Common myeloid progenitor, CD34-positive (primary cell): ENCODE measurements at regions not wholly inside any gene's neighbourhood (a gene's known extent, or its start where the extent isn't known, plus 50 kb on each side); places are given as distances from the start of the nearest gene placed in this dataset.
A peak's percentile ranks its signal among the peaks of the same experiment; 100 is the strongest.

ENCODE experiments used
- CTCF ChIA-PET: fragments of 350-600 bp; sonication (Branson Sonifier 250); formaldehyde crosslinking; loops from one replicate; lab custom pipeline; 2021; ENCODE audit warnings: antibody characterized with exemption; lab: Charles Lee
- POLR2A ChIA-PET: fragments of 350-600 bp; sonication (Branson Sonifier 250); formaldehyde crosslinking; loops from one replicate; lab custom pipeline; 2021; ENCODE audit warnings: antibody characterized with exemption; lab: Charles Lee
- DNase-seq, 3 donors: peaks; one replicate each; pipeline versions ENCODE4 v3.0.0 to v3.0.0-alpha.2; 2013
- H3K27ac ChIP-seq, 2 experiments: 1 replicate in 1 of 2; 2 replicates in 1 of 2; pipeline ENCODE4 v1.7.0; 2013; ENCODE audit warnings: inconsistent platforms in 2 of 2, low read length in 2 of 2, mild to moderate bottlenecking in 2 of 2, low read depth in 1 of 2, moderate library complexity in 1 of 2; ENCODE audit not compliant: severe bottlenecking in 2 of 2, insufficient read depth in 1 of 2, poor library complexity in 1 of 2
- H3K27me3 ChIP-seq, 5 experiments: replicated peaks in 2 of 5; 1 replicate in 3 of 5; 2 replicates in 2 of 5; pipeline versions ENCODE4 v1.6.1 to v1.7.0; 2013; ENCODE audit warnings: low read length in 4 of 5, mild to moderate bottlenecking in 2 of 5, moderate library complexity in 2 of 5, inconsistent platforms in 1 of 5; ENCODE audit not compliant: insufficient read depth in 5 of 5, control insufficient read depth in 4 of 5
- H3K36me3 ChIP-seq, 4 experiments: 1 replicate in 2 of 4; 2 replicates in 2 of 4; pipeline versions ENCODE4 v1.6.1 to v1.7.0; 2013; ENCODE audit warnings: low read length in 3 of 4, control low read depth in 1 of 4, mild to moderate bottlenecking in 1 of 4; ENCODE audit not compliant: control insufficient read depth in 4 of 4, insufficient read depth in 4 of 4
- H3K4me1 ChIP-seq, 4 experiments: 1 replicate in 3 of 4; 2 replicates in 1 of 4; pipeline versions ENCODE4 v1.6.1 to v1.7.1; 2013; ENCODE audit warnings: low read length in 3 of 4, mild to moderate bottlenecking in 3 of 4, control low read depth in 1 of 4, inconsistent platforms in 1 of 4, moderate library complexity in 1 of 4; ENCODE audit not compliant: control insufficient read depth in 4 of 4, insufficient read depth in 4 of 4; ENCODE audit errors: control extremely low read depth in 1 of 4
- H3K4me3 ChIP-seq, 7 experiments: 1 replicate in 4 of 7; 2 replicates in 3 of 7; pipeline versions ENCODE4 v1.5.1 to v1.7.0; 2013; ENCODE audit warnings: mild to moderate bottlenecking in 7 of 7, low read length in 6 of 7, moderate library complexity in 6 of 7, inconsistent platforms in 2 of 7, low read depth in 2 of 7, control low read depth in 1 of 7; ENCODE audit not compliant: insufficient read depth in 4 of 7, control insufficient read depth in 1 of 7; ENCODE audit errors: extremely low read depth in 1 of 7
- H3K9me3 ChIP-seq, 5 experiments: 1 replicate in 4 of 5; 2 replicates in 1 of 5; pipeline versions ENCODE4 v1.6.1 to v1.7.1; 2013; ENCODE audit warnings: low read length in 4 of 5, mild to moderate bottlenecking in 2 of 5, inconsistent platforms in 1 of 5, low read depth in 1 of 5, moderate library complexity in 1 of 5; ENCODE audit not compliant: control insufficient read depth in 4 of 5, insufficient read depth in 2 of 5; ENCODE audit errors: control extremely low read depth in 1 of 5
- WGBS: methylation state at CpG from one replicate; pipeline ENCODE4 v1.1.5; 2013; ENCODE audit not compliant: insufficient coverage; 5-methylcytosine and 5-hydroxymethylcytosine counted together

- Histone ChIP-seq H3K27me3 (peaks cover 0 to 2% (median 0%) of the 10 kb centered on the region in 5 experiments), H3K4me3 (no peak overlapping the region), H3K4me1 (no peaks in the 10 kb centered on the region), H3K36me3 (no peaks in the 10 kb centered on the region), H3K9me3 (peaks cover 0 to 10% (median 3%) of the 10 kb centered on the region in 5 experiments), H3K27ac (no peak overlapping the region)
- ChIA-PET CTCF (no interaction called here), POLR2A (no interaction called here)
- no peak for DNase-seq
- 100% methylated on average over 1 of the region's 3 CpGs for WGBS
These were observed 91.2 kb downstream of the ARRDC4 start for GRCh38 chr15:98051734-98052133.

- no peak for DNase-seq
- Histone ChIP-seq H3K4me1 (no peaks in the 10 kb centered on the region), H3K36me3 (no peaks in the 10 kb centered on the region), H3K27ac (no peak overlapping the region), H3K9me3 (peaks cover 3 to 28% (median 3%) of the 10 kb centered on the region in 5 experiments), H3K27me3 (peaks cover 0 to 2% (median 0%) of the 10 kb centered on the region in 5 experiments), H3K4me3 (no peak overlapping the region)
- CTCF ChIA-PET = interaction anchor here (0.6 kb wide), 1 partner anchor 128 kb away, joined by 3 read pairs; no protein-coding TSS in a partner anchor
- no CpG with 5 or more reads among the region's 1 CpG for WGBS
- POLR2A ChIA-PET = interaction anchor here (0.7 kb wide), 1 partner anchor 10 kb away, joined by 3 read pairs; no protein-coding TSS in a partner anchor
These were observed 97.0 kb downstream of the ARRDC4 start for GRCh38 chr15:98057453-98057852.

- WGBS = 84% methylated on average over 3 of the region's 3 CpGs
- CTCF ChIA-PET = no interaction called here
- no peak overlapping the region for H3K27ac ChIP-seq
- H3K27me3 ChIP-seq = peaks cover 0 to 2% (median 0%) of the 10 kb centered on the region in 5 experiments
- POLR2A ChIA-PET = no interaction called here
- peak overlapping the region in 1 of 7 experiments; percentile 15 for H3K4me3 ChIP-seq
- DNase-seq = peak in 2 of 3 donors; percentile 5 to 30
- H3K9me3 ChIP-seq = peaks cover 0 to 14% (median 0%) of the 10 kb centered on the region in 5 experiments
- peaks cover 0 to 28% (median 15%) of the 10 kb centered on the region in 4 experiments for H3K4me1 ChIP-seq
- H3K36me3 ChIP-seq = no peaks in the 10 kb centered on the region
These were observed 102.4 kb downstream of the ARRDC4 start for GRCh38 chr15:98062869-98063268.

GRCh38 chr15:98063315-98063714 lies 102.8 kb downstream of the ARRDC4 start:
- Histone ChIP-seq H3K4me1 (peaks cover 0 to 30% (median 16%) of the 10 kb centered on the region in 4 experiments), H3K27ac (no peak overlapping the region), H3K4me3 (peak overlapping the region in 1 of 7 experiments; percentile 15), H3K9me3 (peaks cover 0 to 10% (median 0%) of the 10 kb centered on the region in 5 experiments), H3K36me3 (no peaks in the 10 kb centered on the region), H3K27me3 (peaks cover 0 to 2% (median 0%) of the 10 kb centered on the region in 5 experiments)
- ChIA-PET POLR2A (no interaction called here), CTCF (no interaction called here)
- no CpG with 5 or more reads among the region's 2 CpGs for WGBS
- no peak for DNase-seq

- CTCF ChIA-PET = no interaction called here
- DNase-seq = no peak
- H3K9me3 ChIP-seq = peaks cover 0 to 10% (median 0%) of the 10 kb centered on the region in 5 experiments
- peaks cover 0 to 2% (median 0%) of the 10 kb centered on the region in 5 experiments for H3K27me3 ChIP-seq
- H3K4me1 ChIP-seq = peaks cover 0 to 34% (median 16%) of the 10 kb centered on the region in 4 experiments
- H3K4me3 ChIP-seq = no peak overlapping the region
- H3K36me3 ChIP-seq = no peaks in the 10 kb centered on the region
- H3K27ac ChIP-seq = no peak overlapping the region
- POLR2A ChIA-PET = no interaction called here
These were observed 103.4 kb downstream of the ARRDC4 start for GRCh38 chr15:98063871-98064270.

GRCh38 chr15:98067339-98067738 lies 106.8 kb downstream of the ARRDC4 start:
- H3K9me3 ChIP-seq = peaks cover 0 to 5% (median 2%) of the 10 kb centered on the region in 5 experiments
- no peaks in the 10 kb centered on the region for H3K36me3 ChIP-seq
- H3K4me1 ChIP-seq = peaks cover 0 to 34% (median 16%) of the 10 kb centered on the region in 4 experiments
- no CpG with 5 or more reads among the region's 3 CpGs for WGBS
- H3K27ac ChIP-seq = peak overlapping the region in 1 of 2 experiments; percentile 56
- peaks cover 0 to 2% (median 0%) of the 10 kb centered on the region in 5 experiments for H3K27me3 ChIP-seq
- ChIA-PET CTCF (interaction anchor here (2.2 kb wide), 1 partner anchor 15 kb away, joined by 8 read pairs; no protein-coding TSS in a partner anchor), POLR2A (interaction anchor here (0.6 kb wide), 1 partner anchor 10 kb away, joined by 3 read pairs; no protein-coding TSS in a partner anchor)
- DNase-seq = peak; percentile 14 to 72 (median 67)
- H3K4me3 ChIP-seq = no peak overlapping the region

GRCh38 chr15:98069256-98069655 lies 108.8 kb downstream of the ARRDC4 start:
- POLR2A ChIA-PET = no interaction called here
- CTCF ChIA-PET = interaction anchor here (0.5 kb wide), 1 partner anchor 15 kb away, joined by 3 read pairs; no protein-coding TSS in a partner anchor

More at GRCh38 chr15:98069256-98069655, 108.8 kb downstream of the ARRDC4 start:
- 94% methylated on average over 3 of the region's 4 CpGs for WGBS
- no peak overlapping the region for H3K4me3 ChIP-seq
- peaks cover 0 to 5% (median 2%) of the 10 kb centered on the region in 5 experiments for H3K9me3 ChIP-seq
- H3K4me1 ChIP-seq = peaks cover 0 to 26% (median 7%) of the 10 kb centered on the region in 4 experiments
- no peak for DNase-seq
- no peak overlapping the region for H3K27ac ChIP-seq
- no peaks in the 10 kb centered on the region for H3K36me3 ChIP-seq
- peaks cover 0 to 2% (median 0%) of the 10 kb centered on the region in 5 experiments for H3K27me3 ChIP-seq
